Body of pancreas (tissue), 4 donors: ENCODE measurements at regions not wholly inside any gene's neighbourhood (a gene's known extent, or its start where the extent isn't known, plus 50 kb on each side); places are given as distances from the start of the nearest gene placed in this dataset.

Experiments used
- ATAC-seq: fragments of 150-250 bp; one replicate; pipeline ENCODE4 v1.9.1; 2016
- DNase-seq, 4 donors: peaks; one replicate each; pipeline ENCODE4 v3.0.0-alpha.2; 2019
- H3K27ac ChIP-seq, 4 donors: fragments of 200-600 bp; sonication (generic); 1 replicate in 3 of 4; 2 replicates in 1 of 4; pipeline versions ENCODE4 v1.5.1 to v1.6.1; 2016 to 2019; ENCODE audit warnings: mild to moderate bottlenecking in 1 of 4, mixed read lengths in 1 of 4, moderate library complexity in 1 of 4
- H3K27me3 ChIP-seq, 2 donors: fragments of 200-600 bp; sonication (generic); one replicate each; pipeline ENCODE4 v1.6.0; 2016; ENCODE audit warnings: mild to moderate bottlenecking in 1 of 2
- H3K36me3 ChIP-seq, 2 donors: fragments of 200-600 bp; sonication (generic); replicated peaks in 1 of 2; 2 replicates each; pipeline ENCODE4 v1.5.1; 2016; ENCODE audit warnings: low read depth in 2 of 2; ENCODE audit not compliant: insufficient read depth in 1 of 2
- H3K4me1 ChIP-seq: fragments of 200-600 bp; sonication (generic); one replicate; pipeline ENCODE4 v1.6.0; 2016
- H3K4me3 ChIP-seq, 2 donors: fragments of 200-600 bp; sonication (generic); 1 replicate in 1 of 2; 2 replicates in 1 of 2; pipeline ENCODE4 v1.5.1; 2016 to 2019
- H3K9me3 ChIP-seq, 3 donors: fragments of 200-600 bp; sonication (generic); 1 replicate in 2 of 3; 2 replicates in 1 of 3; pipeline ENCODE4 v1.5.1; 2016
- CTCF ChIP-seq, 7 experiments: fragments of 450-650 bp in 4 of 7; fragments of 200-600 bp in 3 of 7; sonication (generic) in 3 of 7; IDR thresholded peaks; one replicate each; pipeline ENCODE4 v1.5.1; 2016 to 2019; ENCODE audit warnings: antibody characterized with exemption in 7 of 7
- POLR2A ChIP-seq, 3 donors: fragments of 450-650 bp; IDR thresholded peaks; one replicate each; pipeline ENCODE4 v1.6.1; 2016; ENCODE audit warnings: antibody characterized with exemption in 3 of 3, mild to moderate bottlenecking in 2 of 3
- WGBS, 2 donors: methylation state at CpG; one replicate each; pipeline ENCODE4 v1.1.5; 2017; 5-methylcytosine and 5-hydroxymethylcytosine counted together
- intact Hi-C: fragments of 100-400 bp; cut with DNase I; formaldehyde crosslinking; loops from one replicate; pipeline ENCODE4 v1.15.1; 2023

GRCh38 chr11:24068197-24068596 lies 428.7 kb upstream of the LUZP2 start:
- Histone ChIP-seq H3K36me3 (no peaks in the 10 kb centered on the region), H3K27ac (no peak overlapping the region), H3K4me3 (no peak overlapping the region), H3K9me3 (no peaks in the 10 kb centered on the region), H3K27me3 (no peaks in the 10 kb centered on the region), H3K4me1 (peaks cover 3% of the 10 kb centered on the region)
- no peak for ATAC-seq
- TF ChIP-seq CTCF (IDR thresholded peaks at IDR 0.05) (no peak), POLR2A (IDR thresholded peaks at IDR 0.05) (no peak)
- intact Hi-C loops: no loop called here
- no peak for DNase-seq
- WGBS, 2 donors: 34 to 48% methylated on average over 2 of the region's 2 CpGs

GRCh38 chr11:24070435-24070834 lies 426.4 kb upstream of the LUZP2 start:
- Histone ChIP-seq H3K9me3 (no peaks in the 10 kb centered on the region), H3K4me3 (no peak overlapping the region), H3K4me1 (peaks cover 3% of the 10 kb centered on the region), H3K27me3 (no peaks in the 10 kb centered on the region), H3K36me3 (no peaks in the 10 kb centered on the region), H3K27ac (no peak overlapping the region)
- TF ChIP-seq POLR2A (IDR thresholded peaks at IDR 0.05) (no peak), CTCF (IDR thresholded peaks at IDR 0.05) (no peak)
- 76 to 80% methylated on average over 3 of the region's 3 CpGs for WGBS, 2 donors
- ATAC-seq (no peak), DNase-seq (no peak)
- intact Hi-C loops: no loop called here

- no peak for ATAC-seq
- Histone ChIP-seq H3K4me3 (no peak overlapping the region), H3K27me3 (no peaks in the 10 kb centered on the region), H3K9me3 (no peaks in the 10 kb centered on the region), H3K27ac (no peak overlapping the region), H3K36me3 (no peaks in the 10 kb centered on the region), H3K4me1 (peaks cover 11% of the 10 kb centered on the region)
- no peak for DNase-seq
- intact Hi-C loops: no loop called here
- no peak for TF ChIP-seq CTCF (IDR thresholded peaks at IDR 0.05)
- no peak for TF ChIP-seq POLR2A (IDR thresholded peaks at IDR 0.05)
- 51 to 52% methylated on average over 3 of the region's 3 CpGs for WGBS, 2 donors
These were observed 418.8 kb upstream of the LUZP2 start for GRCh38 chr11:24078018-24078417.

GRCh38 chr11:24082241-24082640 lies 414.6 kb upstream of the LUZP2 start:
- Histone ChIP-seq H3K27ac (no peak overlapping the region), H3K9me3 (no peaks in the 10 kb centered on the region), H3K36me3 (no peaks in the 10 kb centered on the region), H3K4me1 (peaks cover 11% of the 10 kb centered on the region), H3K4me3 (no peak overlapping the region), H3K27me3 (no peaks in the 10 kb centered on the region)
- TF ChIP-seq CTCF (IDR thresholded peaks at IDR 0.05): no peak
- TF ChIP-seq POLR2A (IDR thresholded peaks at IDR 0.05): no peak
- ATAC-seq (no peak), DNase-seq (no peak)
- WGBS, 2 donors: 69 to 70% methylated on average over 1 of the region's 1 CpG
- intact Hi-C loops: no loop called here

- Histone ChIP-seq H3K36me3 (no peaks in the 10 kb centered on the region), H3K4me3 (no peak overlapping the region), H3K4me1 (peaks cover 11% of the 10 kb centered on the region), H3K27me3 (no peaks in the 10 kb centered on the region), H3K27ac (no peak overlapping the region), H3K9me3 (no peaks in the 10 kb centered on the region)
- no peak for ATAC-seq
- no peak for TF ChIP-seq POLR2A (IDR thresholded peaks at IDR 0.05)
- TF ChIP-seq CTCF (IDR thresholded peaks at IDR 0.05): no peak
- intact Hi-C loops: no loop called here
- DNase-seq: no peak
- 50 to 71% methylated on average over 1 of the region's 1 CpG for WGBS, 2 donors
These were observed 414.0 kb upstream of the LUZP2 start for GRCh38 chr11:24082860-24083259.
